IMR-90 (cell line): ENCODE measurements at regions not wholly inside any gene's neighbourhood (a gene's known extent, or its start where the extent isn't known, plus 50 kb on each side); places are given as distances from the start of the nearest gene placed in this dataset.

Source experiments
- ATAC-seq: fragments of 200-7000 bp; cut with Tn5 transposase; 2 replicates; pipeline ENCODE4 v1.9.1; 2020; ENCODE audit warnings: low read depth, mild to moderate bottlenecking, moderate library complexity
- BruUV-seq: library from RNA; stranded (reverse); fragments of 400-500 nt; replicated peaks from 2 replicates; lab custom pipeline; 2021; lab: Mats Ljungman, UMichigan
- CTCF ChIA-PET: fragments of 300-600 bp; formaldehyde crosslinking; extraction: SDS; loops from one replicate; lab custom pipeline; 2021; ENCODE audit warnings: antibody characterized with exemption; lab: Yijun Ruan, JAX
- POLR2A ChIA-PET: fragments of 300-600 bp; sonication (Branson Sonifier 250); formaldehyde crosslinking; loops from one replicate; lab custom pipeline; 2022; ENCODE audit warnings: antibody characterized with exemption; ENCODE audit not compliant: unreplicated experiment; lab: Charles Lee
- DNase-seq: peaks from one replicate; pipeline ENCODE4 v3.0.0; 2013
- H2AFZ ChIP-seq: replicated peaks from 2 replicates; pipeline ENCODE3; 2013; ENCODE audit warnings: low read length, mild to moderate bottlenecking; ENCODE audit not compliant: poor library complexity
- H2AK5ac ChIP-seq: 2 replicates; pipeline ENCODE4 v1.6.1; 2013; ENCODE audit warnings: low read depth, low read length, inconsistent platforms
- H2AK9ac ChIP-seq: replicated peaks from 2 replicates; pipeline ENCODE3; 2013; ENCODE audit warnings: mild to moderate bottlenecking, low read depth, low read length, moderate library complexity; ENCODE audit not compliant: poor library complexity
- H2BK120ac ChIP-seq: 2 replicates; pipeline ENCODE4 v1.6.1; 2013; ENCODE audit warnings: low read depth, low read length, inconsistent platforms
- H2BK15ac ChIP-seq: 3 replicates; pipeline ENCODE4 v1.6.1; 2013; ENCODE audit warnings: low read depth, low read length, inconsistent platforms
- H2BK20ac ChIP-seq: 2 replicates; pipeline ENCODE4 v1.6.1; 2013; ENCODE audit warnings: low read depth, mild to moderate bottlenecking, inconsistent platforms, low read length, moderate library complexity
- H2BK5ac ChIP-seq: 2 replicates; pipeline ENCODE4 v1.6.1; 2013; ENCODE audit warnings: mild to moderate bottlenecking, low read depth, low read length, inconsistent platforms; ENCODE audit not compliant: poor library complexity, severe bottlenecking
- H3K14ac ChIP-seq: replicated peaks from 2 replicates; pipeline ENCODE4 v1.6.1; 2013; ENCODE audit warnings: low read depth, low read length, inconsistent platforms
- H3K18ac ChIP-seq: 2 replicates; pipeline ENCODE4 v1.6.1; 2013; ENCODE audit warnings: low read depth, low read length, control low read depth
- H3K23ac ChIP-seq: 2 replicates; pipeline ENCODE4 v1.6.1; 2013; ENCODE audit warnings: low read depth, low read length, inconsistent platforms
- H3K27ac ChIP-seq: 2 replicates; pipeline ENCODE4 v1.5.1; 2013; ENCODE audit warnings: mild to moderate bottlenecking, control low read depth, low read length; ENCODE audit not compliant: insufficient read depth
- H3K27me3 ChIP-seq: 2 replicates; pipeline ENCODE4 v1.6.1; 2013; ENCODE audit warnings: low read length; ENCODE audit not compliant: control insufficient read depth, insufficient read depth
- H3K36me3 ChIP-seq: 2 replicates; pipeline ENCODE4 v1.6.1; 2013; ENCODE audit warnings: low read length, mixed read lengths; ENCODE audit not compliant: control insufficient read depth, insufficient read depth
- H3K4ac ChIP-seq: 2 replicates; pipeline ENCODE4 v1.6.1; 2013; ENCODE audit warnings: low read depth, low read length, inconsistent platforms
- H3K4me1 ChIP-seq: 2 replicates; pipeline ENCODE4 v1.6.1; 2013; ENCODE audit warnings: low read length, mixed read lengths; ENCODE audit not compliant: control insufficient read depth, insufficient read depth
- H3K4me2 ChIP-seq: 2 replicates; pipeline ENCODE4 v1.6.1; 2013; ENCODE audit warnings: low read depth, mild to moderate bottlenecking, control low read depth, low read length, moderate library complexity
- H3K4me3 ChIP-seq: 2 replicates; pipeline ENCODE4 v1.5.1; 2013; ENCODE audit warnings: low read depth, mild to moderate bottlenecking, control low read depth, low read length, moderate library complexity; ENCODE audit not compliant: insufficient read depth
- H3K56ac ChIP-seq: 2 replicates; pipeline ENCODE4 v1.6.1; 2013; ENCODE audit warnings: low read length, inconsistent platforms; ENCODE audit not compliant: insufficient read depth; ENCODE audit errors: extremely low read depth
- H3K79me1 ChIP-seq, 2 experiments: 2 replicates each; pipeline ENCODE4 v1.6.1; 2013; ENCODE audit warnings: low read length in 2 of 2, inconsistent platforms in 1 of 2, low read depth in 1 of 2
- H3K9ac ChIP-seq: 2 replicates; pipeline ENCODE4 v1.6.1; 2013; ENCODE audit warnings: low read depth, low read length, control low read depth
- H3K9me1 ChIP-seq: 2 replicates; pipeline ENCODE4 v1.6.1; 2013; ENCODE audit warnings: low read length, inconsistent platforms; ENCODE audit not compliant: insufficient read depth
- H3K9me3 ChIP-seq: 2 replicates; pipeline ENCODE4 v1.6.1; 2013; ENCODE audit warnings: low read length; ENCODE audit not compliant: control insufficient read depth, insufficient read depth
- H4K20me1 ChIP-seq: 2 replicates; pipeline ENCODE4 v1.6.1; 2013; ENCODE audit warnings: low read length, inconsistent platforms; ENCODE audit not compliant: insufficient read depth
- H4K5ac ChIP-seq: 2 replicates; pipeline ENCODE4 v1.6.1; 2013; ENCODE audit warnings: mild to moderate bottlenecking, low read depth, low read length, control low read depth
- H4K8ac ChIP-seq, 2 experiments: 2 replicates each; pipeline ENCODE4 v1.6.1; 2013; ENCODE audit warnings: low read depth in 2 of 2, low read length in 2 of 2, control low read depth in 1 of 2, inconsistent platforms in 1 of 2
- H4K91ac ChIP-seq: 2 replicates; pipeline ENCODE4 v1.6.1; 2013; ENCODE audit warnings: low read depth, low read length, inconsistent platforms; ENCODE audit not compliant: insufficient read depth
- FOS ChIP-seq: fragments of 150-350 bp; IDR thresholded peaks from 2 replicates; pipeline ENCODE4 v1.6.1; 2016; ENCODE audit warnings: low read depth, low read length
- MAZ ChIP-seq: IDR thresholded peaks from 2 replicates; pipeline ENCODE4 v1.6.1; 2012; ENCODE audit warnings: low read depth, mild to moderate bottlenecking, low read length, improper control_type of control experiment, moderate library complexity, borderline replicate concordance
- MXI1 ChIP-seq: IDR thresholded peaks from 2 replicates; pipeline ENCODE4 v1.6.1; 2012; ENCODE audit warnings: low read depth, mild to moderate bottlenecking, low read length, moderate library complexity, borderline replicate concordance
- NFE2L2 ChIP-seq: fragments of 150-350 bp; IDR thresholded peaks from 2 replicates; pipeline ENCODE4 v1.6.1; 2016; ENCODE audit warnings: low read depth, mild to moderate bottlenecking, low read length
- RFX5 ChIP-seq: IDR thresholded peaks from 2 replicates; pipeline ENCODE4 v1.8.0; 2012; ENCODE audit warnings: low read depth, mild to moderate bottlenecking, low read length, moderate library complexity
- USF2 ChIP-seq: fragments of 150-350 bp; IDR thresholded peaks from 2 replicates; pipeline ENCODE4 v1.6.1; 2017; ENCODE audit warnings: mild to moderate bottlenecking, antibody characterized with exemption, low read length, low read depth
- WGBS, 2 experiments: methylation state at CpG; one replicate each; pipeline versions ENCODE4 v1.1.5 to v1.1.7; 2013; ENCODE audit warnings: missing lambda C conversion rate in 2 of 2; ENCODE audit not compliant: insufficient read length in 1 of 2; ENCODE audit errors: extremely low coverage in 2 of 2; 5-methylcytosine and 5-hydroxymethylcytosine counted together
- dilution Hi-C: fragments of 300-500 bp; cut with HindIII; formaldehyde crosslinking; loops from one replicate; pipeline ENCODE4 v1.14.3; 2018; ENCODE audit warnings: low sequenced_read_pairs; ENCODE audit not compliant: unreplicated experiment
- in situ Hi-C: fragments of 300-500 bp; cut with MboI; formaldehyde crosslinking; loops from 3 replicates; pipeline ENCODE4 v1.14.3; 2019; ENCODE audit warnings: low sequenced_read_pairs, inconsistent platforms, mixed read lengths
- intact Hi-C: fragments of 100-400 bp; cut with micrococcal nuclease; formaldehyde crosslinking; loops from 2 replicates; pipeline ENCODE4 v1.10.0; 2022

- no peak overlapping the region for H3K18ac ChIP-seq
- H3K36me3 ChIP-seq, result no peaks in the 10 kb centered on the region
- no peaks in the 10 kb centered on the region for H3K27me3 ChIP-seq
- ChIA-PET CTCF (no interaction called here), POLR2A (no interaction called here)
- H3K4ac ChIP-seq, result no peak overlapping the region
- no peak overlapping the region for H3K56ac ChIP-seq
- H3K79me1 ChIP-seq, result no peaks in the 10 kb centered on the region
- 0 out of 2 replicates have a peak, but pooled peaks cover 2% of the 10 kb centered on the region for H3K4me1 ChIP-seq
- WGBS, 2 experiments, result 89 to 100% methylated on average over 1 of the region's 3 CpGs
- no peak overlapping the region for H3K14ac ChIP-seq
- dilution Hi-C loops, result no loop called here
- no peak overlapping the region for H4K5ac ChIP-seq
- H4K8ac ChIP-seq, result no peak overlapping the region
- H3K4me3 ChIP-seq, result no peak overlapping the region
- intact Hi-C loops, result no loop called here
- no peak overlapping the region for H3K23ac ChIP-seq
- no peak overlapping the region for H2AFZ ChIP-seq
- no peak for TF ChIP-seq MXI1
- TF ChIP-seq FOS, result no peak
- no peak for TF ChIP-seq NFE2L2
- TF ChIP-seq MAZ, result no peak
- TF ChIP-seq RFX5, result no peak
- no peak for TF ChIP-seq USF2
- BruUV-seq, result no TSS peak
- no peaks in the 10 kb centered on the region for H4K20me1 ChIP-seq
- no peak overlapping the region for H4K91ac ChIP-seq
- ATAC-seq (no peak), DNase-seq (no peak)
- H2BK20ac ChIP-seq, result no peak overlapping the region
- H2BK5ac ChIP-seq, result no peak overlapping the region
- no peak overlapping the region for H3K27ac ChIP-seq
- no peak overlapping the region for H3K9ac ChIP-seq
- no peak overlapping the region for H2BK15ac ChIP-seq
- H2BK120ac ChIP-seq, result no peak overlapping the region
- 0 out of 2 replicates have a peak, but pooled peaks cover 4% of the 10 kb centered on the region for H3K9me1 ChIP-seq
- no peak overlapping the region for H2AK5ac ChIP-seq
- no peak overlapping the region for H3K4me2 ChIP-seq
- in situ Hi-C loops, result no loop called here
- no peaks in the 10 kb centered on the region for H3K9me3 ChIP-seq
- no peak overlapping the region for H2AK9ac ChIP-seq
Measured at GRCh38 chr11:100584201-100584985, 102.7 kb upstream of the ARHGAP42 start.
